ENCODE measurements at regions not wholly inside any gene's neighbourhood (a gene's known extent, or its start where the extent isn't known, plus 50 kb on each side); places are given as distances from the start of the nearest gene placed in this dataset.

DNA sequence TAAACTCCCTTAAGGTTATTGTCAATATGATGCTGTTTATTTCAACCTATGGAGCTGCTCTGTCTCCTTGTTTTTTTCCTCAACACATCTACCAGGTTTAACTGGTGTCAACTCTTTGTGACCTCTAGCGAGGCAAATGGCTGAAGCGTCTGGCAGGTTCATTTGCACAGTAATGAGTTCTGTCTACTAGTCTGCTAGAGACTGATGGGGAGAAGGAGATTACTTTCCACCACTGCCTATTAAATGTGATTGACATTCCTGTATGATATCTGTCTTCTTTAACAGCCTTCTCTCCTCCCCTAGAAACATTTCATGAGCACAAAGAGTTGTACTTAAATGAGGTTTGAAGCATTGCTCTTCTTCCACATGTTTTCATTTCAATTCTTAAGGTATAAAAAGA, 253.7 kb downstream of the SLC6A15 start:
- no peaks in the 10 kb centered on the region for H3K36me3 Mint-ChIP-seq (ENCODE audit: low read depth)
- DNase-seq (no peak), ATAC-seq (no peak)
- ChIA-PET POLR2A (no interaction called here), CTCF (no interaction called here)
- no peak overlapping the region for H3K27ac Mint-ChIP-seq
- intact Hi-C loops (cut with DNase I, micrococcal nuclease), result no loop called here
- no peaks in the 10 kb centered on the region for H3K4me1 Mint-ChIP-seq
- H3K9me3 Mint-ChIP-seq (ENCODE audit: low read depth), result no peaks in the 10 kb centered on the region
- H3K27me3 Mint-ChIP-seq, result no peaks in the 10 kb centered on the region
- H3K4me3 Mint-ChIP-seq, result no peak overlapping the region

DNA sequence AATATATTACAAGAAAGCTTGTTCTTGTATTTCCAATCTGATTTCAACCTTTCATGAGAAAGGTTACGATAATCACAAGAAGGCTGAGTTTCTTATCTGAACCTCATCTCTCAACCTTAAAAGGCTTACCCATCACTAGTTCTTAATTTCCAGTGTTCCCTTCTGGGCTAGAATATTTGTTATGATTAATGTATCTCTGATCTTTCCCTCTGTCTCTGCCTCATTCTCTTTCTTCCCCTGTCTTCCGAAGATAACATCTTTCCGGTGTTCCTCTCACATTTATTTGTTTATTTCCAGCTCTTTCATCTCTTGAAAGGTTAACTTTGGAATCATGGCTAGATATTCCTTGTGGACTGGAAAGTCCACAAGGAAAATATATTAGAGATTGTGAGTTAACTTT, 255.9 kb downstream of the SLC6A15 start:
- ChIA-PET POLR2A (no interaction called here), CTCF (no interaction called here)
- H3K36me3 Mint-ChIP-seq (ENCODE audit: low read depth), result no peaks in the 10 kb centered on the region
- DNase-seq, result no peak
- H3K4me3 Mint-ChIP-seq, result no peak overlapping the region
- intact Hi-C loops (cut with DNase I, micrococcal nuclease), result no loop called here
- no peaks in the 10 kb centered on the region for H3K4me1 Mint-ChIP-seq
- no peaks in the 10 kb centered on the region for H3K27me3 Mint-ChIP-seq
- no peak overlapping the region for H3K27ac Mint-ChIP-seq
- no peak for ATAC-seq
- H3K9me3 Mint-ChIP-seq (ENCODE audit: low read depth), result no peaks in the 10 kb centered on the region

DNA sequence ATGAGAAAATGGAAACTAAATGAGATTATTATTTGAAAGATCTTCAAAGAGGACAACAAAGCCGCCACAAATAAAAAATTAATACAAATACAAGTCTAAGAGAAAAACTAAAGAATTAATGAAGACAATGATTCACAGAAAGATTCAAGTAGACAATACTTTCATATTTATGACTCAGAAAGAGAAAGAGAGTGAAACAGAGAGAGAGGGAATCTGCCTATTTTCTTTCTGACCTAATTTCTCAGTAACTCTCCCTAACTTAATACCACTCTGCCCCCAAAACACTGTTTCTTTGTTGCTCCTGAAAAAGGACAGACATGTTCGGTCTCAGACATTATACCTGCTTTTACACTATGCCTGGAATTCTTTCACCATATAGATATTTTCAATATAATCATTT, 259.1 kb downstream of the SLC6A15 start:
- H3K27ac Mint-ChIP-seq, result no peak overlapping the region
- H3K4me3 Mint-ChIP-seq, result no peak overlapping the region
- POLR2A ChIA-PET, result no interaction called here
- no peaks in the 10 kb centered on the region for H3K36me3 Mint-ChIP-seq (ENCODE audit: low read depth)
- ATAC-seq, result no peak
- no peaks in the 10 kb centered on the region for H3K27me3 Mint-ChIP-seq
- intact Hi-C loops (cut with DNase I, micrococcal nuclease), result no loop called here
- CTCF ChIA-PET, result no interaction called here
- H3K4me1 Mint-ChIP-seq, result no peaks in the 10 kb centered on the region
- H3K9me3 Mint-ChIP-seq (ENCODE audit: low read depth), result no peaks in the 10 kb centered on the region
- no peak for DNase-seq

GRCh38 chr12:84648425-84648824, 264.2 kb downstream of the SLC6A15 start:
- H3K36me3 Mint-ChIP-seq (ENCODE audit: low read depth), result no peaks in the 10 kb centered on the region
- ChIA-PET CTCF (no interaction called here), POLR2A (no interaction called here)
- intact Hi-C loops (cut with DNase I, micrococcal nuclease), result no loop called here
- H3K4me3 Mint-ChIP-seq, result no peak overlapping the region
- no peaks in the 10 kb centered on the region for H3K27me3 Mint-ChIP-seq
- H3K4me1 Mint-ChIP-seq, result no peaks in the 10 kb centered on the region
- H3K27ac Mint-ChIP-seq, result no peak overlapping the region
- DNase-seq, result no peak
- no peak for ATAC-seq
- H3K9me3 Mint-ChIP-seq (ENCODE audit: low read depth), result no peaks in the 10 kb centered on the region

DNA sequence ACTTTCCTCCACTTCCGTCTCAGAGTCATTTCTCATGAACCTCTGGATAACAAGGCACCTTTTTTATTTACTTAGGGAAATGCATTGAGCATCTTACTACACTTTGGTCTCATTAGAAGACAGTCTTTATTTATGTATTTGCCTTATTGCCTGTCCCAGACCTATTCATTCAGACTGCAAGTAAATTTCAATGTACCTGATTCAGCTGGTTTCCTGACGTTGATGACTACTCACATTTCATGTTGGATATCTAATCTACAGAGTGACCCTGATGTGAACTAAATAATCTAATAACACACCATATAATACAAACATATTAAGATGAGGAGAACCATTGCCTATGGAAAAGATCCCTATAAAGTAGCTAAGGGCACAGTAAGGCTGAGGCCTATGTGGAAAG, 267.7 kb downstream of the SLC6A15 start:
- Mint-ChIP-seq H3K9me3 (ENCODE audit: low read depth) (no peaks in the 10 kb centered on the region), H3K27ac (no peak overlapping the region), H3K4me3 (no peak overlapping the region), H3K27me3 (no peaks in the 10 kb centered on the region), H3K36me3 (ENCODE audit: low read depth) (no peaks in the 10 kb centered on the region), H3K4me1 (no peaks in the 10 kb centered on the region)
- ATAC-seq, result no peak
- no peak for DNase-seq
- ChIA-PET POLR2A (no interaction called here), CTCF (no interaction called here)
- intact Hi-C loops (cut with DNase I, micrococcal nuclease), result no loop called here

DNA sequence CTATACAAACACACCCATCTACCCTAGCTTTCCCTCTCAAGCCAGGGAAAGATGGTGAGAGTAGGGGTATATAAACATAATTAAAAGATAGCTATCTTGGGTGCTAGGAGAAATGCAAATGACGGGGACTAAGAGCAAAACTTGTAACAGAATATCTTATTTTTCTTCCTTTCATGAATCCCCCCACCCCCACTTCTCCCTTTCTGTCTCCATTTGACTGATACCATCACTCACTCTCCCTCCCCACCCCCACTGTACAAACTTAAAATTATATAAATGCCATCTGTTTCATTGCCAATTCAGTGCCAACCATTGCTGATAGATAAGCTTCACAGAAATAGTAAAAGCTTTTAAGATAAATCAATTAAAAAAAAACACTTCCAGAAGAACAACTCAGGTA, 268.6 kb downstream of the SLC6A15 start:
- Mint-ChIP-seq H3K9me3 (ENCODE audit: low read depth) (no peaks in the 10 kb centered on the region), H3K27me3 (no peaks in the 10 kb centered on the region), H3K27ac (no peak overlapping the region), H3K4me3 (no peak overlapping the region), H3K4me1 (no peaks in the 10 kb centered on the region), H3K36me3 (ENCODE audit: low read depth) (no peaks in the 10 kb centered on the region)
- intact Hi-C loops (cut with DNase I, micrococcal nuclease), result no loop called here
- POLR2A ChIA-PET, result no interaction called here
- DNase-seq (no peak), ATAC-seq (no peak)
- CTCF ChIA-PET, result no interaction called here

GRCh38 chr12:84641940-84642545, 270.6 kb downstream of the SLC6A15 start:
- intact Hi-C loops (cut with DNase I, micrococcal nuclease), result no loop called here
- DNase-seq (no peak), ATAC-seq (no peak)
- no peaks in the 10 kb centered on the region for H3K27me3 Mint-ChIP-seq
- no peak overlapping the region for H3K4me3 Mint-ChIP-seq
- no peaks in the 10 kb centered on the region for H3K4me1 Mint-ChIP-seq
- ChIA-PET POLR2A (no interaction called here), CTCF (no interaction called here)
- H3K27ac Mint-ChIP-seq, result no peak overlapping the region
- no peaks in the 10 kb centered on the region for H3K9me3 Mint-ChIP-seq (ENCODE audit: low read depth)
- no peaks in the 10 kb centered on the region for H3K36me3 Mint-ChIP-seq (ENCODE audit: low read depth)

DNA sequence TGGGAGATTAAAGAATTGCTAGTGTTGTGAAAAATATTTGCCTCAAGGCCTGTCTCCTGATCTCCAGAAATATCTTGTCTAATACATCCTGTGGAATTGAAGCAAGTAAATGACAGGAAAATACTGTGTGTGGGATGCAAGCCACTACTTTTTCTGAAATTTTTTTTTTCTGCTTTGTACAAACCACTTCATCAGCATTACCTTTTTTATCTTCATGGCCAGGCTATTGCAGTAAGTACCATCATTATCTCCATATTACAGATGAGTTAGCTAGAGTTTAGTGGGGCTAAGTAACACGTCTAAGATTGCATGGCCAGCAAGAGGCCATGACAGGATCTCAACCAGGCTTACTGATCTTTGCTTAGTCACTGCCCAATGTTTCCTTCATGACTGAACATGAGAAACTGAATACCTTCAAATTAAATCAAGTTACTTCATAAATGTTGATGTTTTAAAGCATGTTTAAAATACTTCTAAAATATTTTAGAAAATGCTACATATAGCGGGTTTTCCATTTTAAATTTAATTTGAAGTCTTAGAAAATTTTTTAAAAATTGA, 273.7 kb downstream of the SLC6A15 start:
- CTCF ChIA-PET, result no interaction called here
- Mint-ChIP-seq H3K27me3 (no peaks in the 10 kb centered on the region), H3K27ac (no peak overlapping the region), H3K4me1 (no peaks in the 10 kb centered on the region), H3K36me3 (ENCODE audit: low read depth) (no peaks in the 10 kb centered on the region), H3K4me3 (no peak overlapping the region), H3K9me3 (ENCODE audit: low read depth) (no peaks in the 10 kb centered on the region)
- no peak for DNase-seq
- intact Hi-C loops (cut with DNase I, micrococcal nuclease), result no loop called here
- ATAC-seq, result no peak
- POLR2A ChIA-PET, result no interaction called here

DNA sequence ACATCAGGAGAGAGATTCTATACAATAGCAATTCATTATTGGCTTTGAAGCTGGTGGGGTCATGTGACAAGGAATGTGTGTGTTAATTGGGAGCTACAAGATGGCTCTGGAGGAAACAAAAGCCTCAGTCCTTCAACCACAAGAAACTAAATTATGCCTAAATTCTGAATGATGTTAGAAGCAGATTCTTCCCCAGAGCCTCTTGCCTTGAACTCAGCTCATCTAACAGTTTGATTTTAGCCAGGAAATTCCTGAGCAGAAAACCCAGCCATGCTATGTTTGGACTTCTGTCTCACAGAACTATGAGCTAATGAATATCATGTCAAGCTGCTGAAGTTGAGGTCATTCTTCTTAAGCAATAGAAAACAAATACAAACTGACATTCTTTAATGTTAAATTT, 274.7 kb downstream of the SLC6A15 start:
- POLR2A ChIA-PET, result no interaction called here
- CTCF ChIA-PET, result no interaction called here
- H3K9me3 Mint-ChIP-seq (ENCODE audit: low read depth), result no peaks in the 10 kb centered on the region

DNA sequence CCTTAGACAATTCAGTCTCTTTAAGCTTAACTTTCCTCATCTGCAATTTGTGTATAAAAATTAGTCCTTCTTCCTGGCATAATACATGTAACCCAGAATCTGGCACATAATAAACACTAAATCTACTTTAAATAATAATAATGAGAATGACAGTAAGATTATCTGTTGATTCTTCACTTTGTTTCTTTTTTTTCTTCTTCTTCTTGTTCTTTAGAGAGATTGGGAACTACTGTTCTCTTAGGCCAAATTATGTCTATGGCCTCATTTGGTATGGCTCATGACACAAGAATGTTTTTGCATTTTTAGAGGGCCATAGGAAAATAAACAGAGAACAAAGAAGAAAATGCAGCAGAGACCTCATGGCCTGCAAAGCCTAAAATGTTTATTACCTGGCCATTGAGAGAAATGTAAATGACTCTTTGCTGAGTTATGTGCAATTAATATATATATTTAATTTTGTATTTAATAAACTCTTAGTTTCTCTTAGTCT, 275.8 kb downstream of the SLC6A15 start:
- Mint-ChIP-seq H3K4me1 (no peaks in the 10 kb centered on the region), H3K4me3 (no peak overlapping the region), H3K27me3 (no peaks in the 10 kb centered on the region), H3K36me3 (ENCODE audit: low read depth) (no peaks in the 10 kb centered on the region), H3K9me3 (ENCODE audit: low read depth) (peaks cover 2% of the 10 kb centered on the region), H3K27ac (no peak overlapping the region)
- POLR2A ChIA-PET, result no interaction called here
- intact Hi-C loops (cut with DNase I, micrococcal nuclease), result no loop called here
- DNase-seq (no peak), ATAC-seq (no peak)
- CTCF ChIA-PET, result no interaction called here

More for the DNA sequence above, 274.7 kb downstream of the SLC6A15 start:
- Mint-ChIP-seq H3K4me1 (no peaks in the 10 kb centered on the region), H3K27me3 (no peaks in the 10 kb centered on the region), H3K36me3 (ENCODE audit: low read depth) (no peaks in the 10 kb centered on the region), H3K27ac (no peak overlapping the region), H3K4me3 (no peak overlapping the region)
- intact Hi-C loops (cut with DNase I, micrococcal nuclease), result no loop called here
- DNase-seq (no peak), ATAC-seq (no peak)

GRCh38 chr12:84634526-84634925, 278.1 kb downstream of the SLC6A15 start:
- no peak for ATAC-seq
- Mint-ChIP-seq H3K9me3 (ENCODE audit: low read depth) (peaks cover 2% of the 10 kb centered on the region), H3K36me3 (ENCODE audit: low read depth) (no peaks in the 10 kb centered on the region), H3K4me3 (no peak overlapping the region), H3K4me1 (no peaks in the 10 kb centered on the region), H3K27ac (no peak overlapping the region), H3K27me3 (no peaks in the 10 kb centered on the region)
- ChIA-PET CTCF (no interaction called here), POLR2A (no interaction called here)
- intact Hi-C loops (cut with DNase I, micrococcal nuclease), result no loop called here
- no peak for DNase-seq

DNA sequence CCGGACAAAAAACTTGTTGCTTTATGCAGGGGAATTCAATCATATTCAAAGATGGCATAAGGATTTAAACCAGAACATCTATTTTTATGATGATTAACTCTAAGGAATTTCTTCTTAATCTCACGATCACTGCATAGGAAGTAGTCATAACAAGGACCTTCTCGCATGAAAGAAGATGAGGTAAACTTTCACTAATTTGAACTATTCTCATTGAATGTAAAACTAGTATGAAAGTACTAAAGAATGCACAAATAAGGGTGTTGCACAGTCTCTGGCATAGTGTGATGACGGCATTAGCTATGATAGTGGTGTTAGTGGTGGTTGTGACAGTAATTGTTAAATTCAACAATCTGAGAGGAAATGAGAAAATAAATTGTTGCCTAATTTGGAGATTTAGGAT, 280.0 kb downstream of the SLC6A15 start:
- ChIA-PET CTCF (interaction anchor here (1.0 kb wide), 1 partner anchor 10 kb away, joined by 5 read pairs; no protein-coding TSS in a partner anchor), POLR2A (no interaction called here)
- Mint-ChIP-seq H3K4me1 (no peaks in the 10 kb centered on the region), H3K4me3 (no peak overlapping the region), H3K27ac (no peak overlapping the region), H3K36me3 (ENCODE audit: low read depth) (no peaks in the 10 kb centered on the region), H3K9me3 (ENCODE audit: low read depth) (peaks cover 2% of the 10 kb centered on the region), H3K27me3 (no peaks in the 10 kb centered on the region)
- no peak for DNase-seq
- intact Hi-C loops (cut with DNase I, micrococcal nuclease), result no loop called here
- no peak for ATAC-seq

DNA sequence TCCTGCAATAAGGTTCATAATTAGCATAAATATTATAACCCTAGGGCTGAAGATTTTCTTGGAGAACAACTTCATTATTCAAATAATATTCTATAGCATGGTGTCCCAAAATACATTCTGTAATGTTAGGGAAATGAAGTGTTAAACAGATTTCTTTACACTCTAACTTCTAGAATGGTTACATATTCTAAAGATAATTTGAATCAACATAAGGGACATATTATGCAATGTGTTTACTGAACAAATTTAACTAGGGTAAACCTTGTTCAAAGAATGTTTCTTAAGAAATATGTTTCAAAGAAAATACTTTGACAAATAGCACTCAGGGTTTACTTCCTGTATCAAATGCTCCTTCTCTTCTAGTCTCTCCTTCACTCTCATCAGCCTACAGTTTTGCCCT, 281.6 kb downstream of the SLC6A15 start:
- CTCF ChIA-PET, result no interaction called here
- no peak for ATAC-seq
- POLR2A ChIA-PET, result no interaction called here
- no peak for DNase-seq
- H3K27ac Mint-ChIP-seq, result no peak overlapping the region
- intact Hi-C loops (cut with DNase I, micrococcal nuclease), result no loop called here
- H3K27me3 Mint-ChIP-seq, result no peaks in the 10 kb centered on the region
- no peak overlapping the region for H3K4me3 Mint-ChIP-seq
- no peaks in the 10 kb centered on the region for H3K4me1 Mint-ChIP-seq
- H3K36me3 Mint-ChIP-seq (ENCODE audit: low read depth), result no peaks in the 10 kb centered on the region
- peaks cover 2% of the 10 kb centered on the region for H3K9me3 Mint-ChIP-seq (ENCODE audit: low read depth)

Data from activated CD4-positive, alpha-beta T cell treated with anti-CD3 and anti-CD28 coated beads for 36 hours (primary cell).